Activated CD8-positive, alpha-beta memory T cell treated with anti-CD3 and anti-CD28 coated beads, Interleukin-2, amount 50 U/mL, for 24 hours (primary cell): ENCODE measurements at regions not wholly inside any gene's neighbourhood (a gene's known extent, or its start where the extent isn't known, plus 50 kb on each side); places are given as distances from the start of the nearest gene placed in this dataset.

Source experiments
- DNase-seq: peaks from one replicate; pipeline ENCODE4 v3.0.0-alpha.2; 2020; ENCODE audit errors: extremely low read depth

DNA sequence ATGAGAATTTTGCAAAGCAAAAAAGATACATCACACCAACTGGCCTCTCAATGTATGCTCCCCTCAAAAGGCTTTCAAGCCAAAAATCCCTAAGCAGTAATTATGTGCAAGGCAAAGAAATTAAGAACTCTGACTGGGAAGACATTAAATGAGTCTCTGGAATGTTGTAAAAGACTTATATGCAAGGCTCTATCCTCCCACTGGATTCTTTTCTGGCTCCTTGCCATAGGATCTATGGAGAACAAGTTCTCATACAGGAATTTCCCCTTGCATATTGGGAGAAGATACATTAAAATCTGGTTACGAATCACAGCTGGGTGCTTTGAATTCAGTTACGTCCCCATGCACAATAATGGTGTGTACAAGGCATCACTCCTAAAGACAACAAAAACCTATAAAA, 73.4 kb upstream of the ATL2 start:
- no peak for DNase-seq

DNA sequence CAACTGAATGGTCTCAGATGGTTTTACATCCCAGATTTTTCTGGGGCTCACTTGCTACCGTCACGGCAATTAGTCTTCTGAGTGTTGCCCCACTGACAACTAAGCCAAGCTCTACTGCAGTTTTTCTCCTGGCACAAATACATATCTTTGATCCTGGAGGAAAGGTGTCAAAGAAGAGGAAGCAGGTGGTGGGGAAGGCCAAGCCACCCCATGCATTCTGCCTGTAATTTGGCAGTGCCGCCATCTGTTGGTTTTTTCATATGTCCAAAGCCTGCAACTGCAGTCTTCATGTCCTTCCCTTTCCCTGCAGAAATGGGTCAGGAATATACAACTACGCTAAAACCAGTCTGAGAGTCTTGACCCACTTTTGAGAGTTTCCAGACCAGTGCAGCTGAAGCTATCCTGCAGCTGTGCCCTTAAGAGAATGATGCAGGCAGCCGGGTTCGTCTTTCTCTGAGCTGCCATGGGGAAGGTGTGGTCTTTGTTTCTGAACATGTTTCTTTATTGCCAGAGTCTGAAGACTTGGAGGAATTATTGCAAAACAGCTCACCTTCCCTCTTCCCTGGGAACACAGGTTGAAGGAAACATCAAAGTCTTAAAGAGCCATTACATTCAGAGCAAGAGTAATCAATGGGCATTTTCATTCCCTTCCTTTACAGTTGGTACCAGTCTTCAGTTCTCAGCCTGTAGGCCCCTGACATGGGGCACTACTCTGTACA, 71.8 kb upstream of the ATL2 start:
- DNase-seq = no peak

DNA sequence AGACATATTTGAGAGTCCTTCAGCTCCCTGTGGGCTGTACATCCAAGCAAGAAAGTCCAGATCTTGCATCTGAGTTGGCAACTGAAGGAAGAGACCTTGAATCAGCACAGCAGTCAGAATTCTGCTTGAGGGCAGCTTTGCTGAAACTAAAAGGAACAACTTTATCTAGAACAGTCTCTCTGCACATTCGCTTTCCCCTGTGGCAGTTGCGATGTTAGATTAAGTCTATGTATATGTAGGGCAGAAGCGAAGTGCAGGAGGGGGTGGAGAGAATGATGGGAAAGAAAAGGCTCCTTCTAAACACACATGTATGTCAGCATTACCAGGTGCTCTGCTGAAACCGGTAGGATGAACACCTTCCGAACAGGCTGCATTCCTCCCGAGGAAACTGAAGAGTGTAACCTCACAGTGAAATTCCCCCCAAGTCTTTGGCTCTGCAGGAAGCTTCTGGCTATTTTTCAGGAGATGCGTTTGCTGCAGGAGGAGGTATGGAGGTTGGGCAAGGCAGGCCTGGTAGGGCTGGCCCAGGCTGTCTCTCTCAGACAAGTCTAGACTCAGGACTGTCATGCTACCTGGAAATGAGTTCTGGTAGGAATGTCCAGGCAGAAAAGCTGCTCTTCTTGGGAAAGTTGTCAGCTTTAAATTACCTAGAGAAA, 70.0 kb upstream of the ATL2 start:
- DNase-seq = no peak

DNA sequence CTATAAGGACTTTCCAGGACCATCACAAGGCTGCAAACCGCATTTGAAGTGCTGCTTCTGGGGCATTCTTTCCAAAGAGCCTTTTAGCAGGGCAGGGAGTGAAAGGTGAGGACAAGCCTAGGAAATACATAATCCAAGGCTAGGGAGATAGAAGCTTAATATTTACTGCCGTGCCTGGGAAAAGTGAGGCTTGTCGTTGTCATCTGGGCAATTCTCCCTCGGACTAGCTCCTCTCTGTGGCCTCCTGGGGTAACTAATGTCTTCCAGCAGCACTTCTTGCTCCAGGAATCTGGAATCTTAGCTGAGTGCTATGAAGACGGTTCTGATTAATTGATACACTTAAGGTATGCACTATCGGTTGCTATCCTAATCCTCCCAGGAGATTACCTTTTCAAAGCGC, 69.3 kb upstream of the ATL2 start:
- DNase-seq = no peak

DNA sequence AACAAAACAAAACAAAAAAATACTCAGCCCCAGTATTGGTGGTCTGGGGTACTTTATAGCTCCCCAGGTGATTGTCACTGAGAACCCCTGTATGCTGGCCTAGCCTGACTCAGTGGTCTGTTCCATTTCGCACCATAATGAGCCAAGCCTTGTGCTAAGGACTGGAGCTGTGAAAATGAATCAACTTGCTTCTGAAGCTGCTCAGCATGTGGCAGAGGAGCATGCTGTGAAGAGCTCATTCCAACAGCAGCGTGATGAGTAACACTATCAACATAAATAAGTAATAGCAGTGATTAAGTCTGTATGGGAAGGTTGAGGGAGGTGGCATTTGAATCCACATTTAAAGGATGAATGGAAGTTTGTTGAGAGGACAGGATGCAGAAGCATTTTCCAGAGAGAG, 67.2 kb upstream of the ATL2 start:
- DNase-seq = no peak

DNA sequence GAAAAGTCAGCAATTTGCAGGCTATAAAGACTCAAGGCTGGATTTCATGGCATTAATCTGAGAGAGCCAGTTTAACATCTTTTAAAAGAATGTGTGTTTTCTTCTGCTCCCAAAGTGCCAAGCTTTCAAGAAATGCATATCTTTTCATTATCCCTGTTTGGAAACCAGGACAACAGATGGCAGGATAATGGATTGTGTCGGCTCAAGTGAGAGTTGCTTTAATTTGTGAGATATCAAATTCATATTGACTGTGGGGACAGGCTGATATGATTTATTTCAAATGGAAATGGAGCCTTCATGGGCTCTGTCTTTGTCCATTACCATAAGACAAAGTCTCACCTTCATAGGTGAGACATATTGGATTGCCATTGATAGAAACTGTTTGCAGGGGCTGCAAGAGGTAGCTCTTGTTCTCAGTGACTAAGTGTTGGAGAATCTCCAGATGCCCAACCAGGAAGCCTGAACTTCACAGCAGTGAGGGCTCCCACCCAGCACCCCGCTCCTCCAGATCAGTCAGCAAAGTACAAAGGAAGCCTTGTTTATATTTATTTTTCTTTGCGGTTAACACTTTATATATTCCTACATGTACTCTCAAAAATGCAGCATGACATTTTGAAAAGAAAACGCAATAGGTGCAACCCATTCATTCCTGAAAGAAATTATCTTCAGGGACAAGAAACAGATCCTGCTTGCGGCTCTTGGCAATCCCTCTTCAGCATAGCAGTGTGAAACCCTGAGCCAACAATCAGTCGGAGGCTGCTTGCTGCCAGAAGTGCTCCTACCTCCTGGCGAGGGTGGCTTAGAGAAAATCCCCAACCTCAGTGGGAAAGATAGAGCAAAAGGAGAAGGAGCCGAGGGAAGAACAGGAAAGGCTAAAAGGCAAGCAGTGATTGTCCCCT, 65.8 kb upstream of the ATL2 start:
- no peak for DNase-seq

DNA sequence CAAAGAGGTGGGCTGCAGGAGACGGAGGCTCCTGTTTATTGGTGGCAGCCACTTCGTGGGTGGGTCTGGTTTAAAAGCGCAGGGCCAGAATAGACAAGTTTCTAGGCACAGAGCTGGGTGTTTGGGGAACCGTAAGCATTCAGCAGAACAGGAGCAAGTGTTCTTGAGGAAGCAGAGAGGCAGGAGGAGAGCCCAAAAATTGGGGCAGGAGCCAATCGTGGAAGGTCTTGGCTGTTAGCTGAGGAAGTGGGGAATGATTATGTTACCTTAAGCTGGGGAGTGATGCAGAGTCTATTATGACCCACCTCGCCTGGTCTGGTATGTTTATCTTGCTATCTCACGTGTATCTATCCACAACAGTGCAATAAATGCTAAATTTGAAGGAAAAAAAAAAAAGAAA, 64.3 kb upstream of the ATL2 start:
- DNase-seq = no peak

DNA sequence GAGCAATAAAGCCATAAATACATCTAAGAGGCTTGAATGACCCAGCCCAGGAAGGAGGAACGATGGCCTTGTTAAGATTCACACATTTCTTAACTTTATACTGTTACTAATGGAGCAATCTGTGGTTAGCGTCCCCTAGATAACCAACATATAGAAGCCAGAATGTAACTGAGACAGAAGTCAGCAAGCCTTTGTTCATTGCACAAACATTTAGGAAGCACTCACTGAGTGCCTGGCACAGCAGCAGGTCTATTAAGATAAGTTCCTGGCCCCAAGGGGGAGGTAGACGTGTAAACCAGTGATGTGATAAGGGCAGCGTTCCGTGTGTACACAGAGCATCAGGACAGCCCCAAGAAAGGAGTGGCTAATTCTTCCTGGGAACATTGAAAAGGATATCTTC, 63.6 kb upstream of the ATL2 start:
- no peak for DNase-seq

DNA sequence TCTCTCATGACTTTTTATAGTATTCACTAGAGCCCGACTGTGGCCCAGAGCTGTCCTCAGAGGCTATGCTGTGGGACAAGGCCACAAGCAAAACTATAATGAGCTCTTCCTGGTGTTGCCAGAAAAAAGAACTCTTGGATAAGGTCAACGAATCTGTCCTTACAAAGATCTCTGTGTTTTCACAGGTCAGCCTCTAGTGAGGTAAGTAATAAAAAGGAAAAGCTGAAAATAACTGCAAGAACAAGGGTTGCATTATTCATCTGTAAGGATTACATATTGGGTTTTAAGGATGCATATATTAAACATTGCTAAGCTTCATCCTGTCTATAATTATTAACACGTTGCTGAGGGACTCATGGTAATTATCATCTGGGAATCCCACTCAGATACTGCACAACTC, 62.8 kb upstream of the ATL2 start:
- DNase-seq = no peak

DNA sequence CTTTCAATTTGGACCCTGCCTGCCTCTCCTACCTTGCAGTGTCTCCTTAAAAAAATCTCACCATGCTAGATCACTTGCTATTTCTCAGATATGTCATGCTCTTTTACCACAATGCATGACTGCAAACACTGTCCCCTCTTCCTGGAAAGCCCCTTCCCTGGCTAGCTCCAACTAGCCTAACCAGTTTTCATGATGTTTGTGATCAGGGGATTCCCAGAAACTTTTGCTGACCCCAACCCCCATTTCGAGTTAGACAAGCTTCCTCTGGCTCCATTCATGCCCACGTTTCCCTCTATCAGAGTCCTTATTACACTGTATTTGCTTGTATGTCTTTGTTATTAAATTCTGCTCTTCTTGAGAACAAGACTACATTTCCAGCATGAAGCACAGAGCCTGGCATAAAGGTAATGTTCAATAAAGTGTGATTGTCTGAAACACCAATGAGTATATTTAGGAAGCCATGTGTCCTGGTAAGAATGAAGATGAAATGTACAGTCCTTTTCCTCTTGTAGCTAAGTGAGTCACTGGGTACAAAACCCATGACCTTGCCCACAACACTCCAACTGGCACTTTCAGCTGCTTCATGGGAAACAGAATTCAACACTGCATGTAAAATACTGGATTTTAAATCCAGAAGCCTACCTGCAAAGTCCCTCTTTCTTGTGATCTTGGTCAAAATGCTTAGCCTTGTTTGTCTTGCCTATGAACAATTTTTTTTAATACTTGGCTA, 62.0 kb upstream of the ATL2 start:
- no peak for DNase-seq

DNA sequence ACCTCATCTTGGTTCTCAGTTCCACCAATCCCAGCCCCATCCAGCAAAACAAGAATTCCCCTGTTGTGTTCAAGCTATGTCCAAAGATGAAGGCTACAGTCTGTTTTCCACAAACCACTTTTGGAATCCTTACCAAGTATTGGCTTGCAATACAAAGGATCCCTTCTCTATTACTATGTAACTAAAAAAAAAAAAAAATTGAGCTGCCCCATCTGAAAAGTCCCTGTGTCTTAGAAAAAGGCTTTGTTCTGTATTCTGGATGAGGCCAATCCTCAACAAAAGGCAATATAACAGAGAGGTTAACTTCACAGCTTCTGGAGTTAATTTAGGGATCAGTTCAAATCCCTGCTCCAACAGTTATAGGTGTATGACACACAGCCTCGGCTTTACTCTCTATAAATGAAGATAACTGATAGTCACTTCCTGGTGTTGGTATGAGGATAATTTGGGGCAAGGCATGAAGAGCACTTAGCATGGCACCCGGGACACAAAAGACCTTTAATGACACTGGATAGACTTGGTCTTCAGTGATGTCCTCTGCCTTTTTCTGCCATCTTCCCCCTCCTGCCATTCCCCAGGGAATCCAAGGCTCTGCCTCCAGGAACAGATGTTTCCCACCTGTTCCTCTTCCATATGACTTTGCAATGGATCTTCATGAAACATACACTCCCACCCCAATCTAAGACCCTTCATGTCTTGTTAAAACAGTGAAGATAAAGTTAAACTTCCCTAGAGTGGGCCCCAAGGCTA, 61.2 kb upstream of the ATL2 start:
- no peak for DNase-seq

DNA sequence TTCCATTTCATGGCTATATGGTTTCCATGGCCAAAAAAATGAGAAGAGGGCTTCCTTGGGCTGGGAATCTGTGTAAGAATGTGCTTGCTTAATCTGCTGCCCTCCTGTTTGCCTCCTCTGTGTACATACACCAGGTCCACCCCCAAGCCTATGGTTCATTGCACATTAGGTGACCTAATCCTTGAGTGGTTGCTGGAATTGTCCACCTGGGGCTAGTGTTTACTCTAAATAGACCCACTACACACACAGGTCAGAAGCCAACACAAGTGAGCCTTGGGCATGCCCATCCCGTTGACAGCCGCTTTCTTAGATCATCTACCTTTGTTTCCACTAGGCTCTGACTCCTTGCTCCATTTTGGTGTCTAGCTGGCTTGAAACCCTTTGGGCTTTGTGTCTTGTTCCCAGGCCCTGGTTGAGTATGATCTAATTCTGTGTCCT, 59.2 kb upstream of the ATL2 start:
- DNase-seq = no peak

DNA sequence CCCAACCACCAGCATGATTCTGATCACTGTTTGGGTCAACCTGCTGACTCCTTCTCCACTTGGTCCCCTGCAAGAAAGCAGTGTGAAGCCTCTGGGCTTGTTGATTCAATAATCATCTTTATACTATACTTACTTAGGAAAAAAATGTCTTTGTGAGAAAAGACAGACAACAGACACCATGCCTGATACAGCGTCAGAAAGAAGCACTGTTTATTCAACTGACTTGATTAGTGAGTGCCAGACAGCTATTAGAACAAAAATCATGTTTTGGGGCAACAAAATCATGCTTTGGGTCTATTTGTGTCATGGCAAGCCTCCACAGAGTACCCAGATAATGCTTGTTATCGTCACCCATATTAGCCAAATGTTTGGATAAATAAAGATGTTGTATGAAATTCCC, 58.7 kb upstream of the ATL2 start:
- no peak for DNase-seq

DNA sequence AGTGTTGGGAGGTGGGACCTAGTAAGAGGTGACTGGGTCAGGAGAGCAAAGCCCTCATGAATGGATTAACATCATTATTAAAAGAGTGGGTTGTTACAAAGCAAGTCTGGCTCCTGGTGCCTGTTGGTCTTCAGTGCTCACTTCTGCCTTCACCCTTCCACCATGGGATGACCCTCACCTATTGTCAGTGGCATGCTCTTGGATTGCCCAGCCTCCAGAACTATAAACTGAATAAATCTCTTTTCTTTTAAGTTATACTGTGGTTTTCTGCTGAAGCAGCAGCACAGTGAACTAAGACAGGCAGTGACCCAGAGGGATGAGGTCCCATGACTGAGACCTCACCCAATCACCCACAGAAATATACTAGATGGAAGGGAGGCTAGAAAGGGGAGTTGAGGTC, 57.5 kb upstream of the ATL2 start:
- DNase-seq = no peak

DNA sequence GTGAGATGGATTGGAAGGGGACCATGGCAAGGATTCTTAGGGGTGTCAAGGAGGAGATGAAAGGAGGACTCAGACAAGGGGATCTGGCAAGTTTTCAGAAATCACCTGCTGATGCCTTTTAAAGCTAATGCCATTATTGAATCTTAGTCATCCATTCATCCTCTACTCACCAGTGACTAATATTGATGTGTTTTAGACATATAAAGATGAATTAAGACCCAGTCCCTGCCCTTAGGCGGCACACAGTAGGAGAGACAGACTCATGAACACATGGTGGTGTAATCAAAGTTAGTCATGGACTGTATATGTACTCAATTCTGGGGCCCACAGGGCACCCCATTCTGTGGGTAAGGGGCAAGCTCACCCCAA, 56.5 kb upstream of the ATL2 start:
- DNase-seq = no peak

DNA sequence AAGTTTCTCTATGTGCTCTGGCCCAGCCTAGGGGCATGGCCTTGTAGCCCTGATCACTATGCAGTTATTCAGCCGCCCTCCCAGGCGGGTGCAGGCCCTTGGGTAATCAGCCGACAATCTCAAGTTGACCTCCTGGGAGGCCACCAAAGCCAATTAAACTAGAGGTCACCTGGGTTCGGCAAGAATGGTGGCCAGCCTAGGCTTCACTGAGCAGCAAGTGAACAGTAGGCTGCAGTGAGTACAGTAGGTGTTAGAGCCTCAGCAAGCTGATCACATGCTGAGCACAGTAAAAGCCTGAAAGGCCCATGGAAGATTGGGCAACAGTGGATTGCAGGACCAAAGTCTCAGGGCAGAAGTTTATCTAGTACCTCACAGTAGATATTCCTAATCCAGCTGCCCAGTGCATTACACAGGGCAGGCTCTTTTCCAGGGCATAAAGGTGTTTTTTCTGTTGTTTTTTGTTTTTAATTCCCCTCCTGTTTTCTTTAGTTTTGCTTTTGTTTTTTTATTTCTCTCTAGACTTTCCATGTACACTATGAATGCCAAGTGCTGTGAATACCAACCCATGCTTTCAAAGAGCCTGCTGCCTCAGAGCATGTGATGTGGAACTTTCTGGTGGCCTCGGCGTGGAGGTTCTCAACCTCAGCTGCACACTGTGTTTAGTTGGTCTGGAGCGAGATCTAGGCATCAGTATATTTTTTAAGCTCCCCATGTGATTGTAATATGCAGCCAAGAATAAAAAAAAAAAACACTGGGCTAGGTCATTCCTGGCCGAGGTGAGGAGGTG, 55.9 kb upstream of the ATL2 start:
- no peak for DNase-seq

DNA sequence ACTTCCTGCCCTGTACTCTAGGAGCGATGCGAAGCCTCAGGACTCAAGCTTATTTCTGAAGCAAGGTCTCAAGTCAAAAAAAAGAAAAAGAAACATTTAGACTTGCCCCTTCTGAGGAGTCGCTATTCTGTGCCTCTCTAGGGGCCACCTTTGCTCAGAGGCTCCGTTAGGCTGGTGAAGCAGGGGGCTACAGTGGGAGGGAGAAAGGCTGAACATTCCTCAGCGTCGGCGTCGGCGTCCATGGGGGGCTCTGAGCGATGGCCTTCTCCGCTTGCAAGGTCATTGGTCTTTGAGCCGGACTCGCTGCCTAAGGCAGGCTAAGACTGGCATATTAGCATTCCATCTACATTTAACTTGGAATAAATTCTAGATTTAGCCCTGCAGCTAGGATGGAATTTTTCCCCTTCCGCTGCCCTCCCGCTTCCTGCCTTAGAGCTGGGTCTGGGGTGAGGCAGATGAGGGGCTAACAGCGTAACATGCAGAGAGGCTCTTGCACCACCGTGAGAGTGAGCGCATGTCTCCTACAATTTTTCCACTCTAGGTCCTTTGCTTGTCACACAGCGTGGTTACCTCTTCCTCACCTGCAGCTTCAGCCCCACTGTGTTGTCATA, 53.6 kb upstream of the ATL2 start:
- DNase-seq = no peak

DNA sequence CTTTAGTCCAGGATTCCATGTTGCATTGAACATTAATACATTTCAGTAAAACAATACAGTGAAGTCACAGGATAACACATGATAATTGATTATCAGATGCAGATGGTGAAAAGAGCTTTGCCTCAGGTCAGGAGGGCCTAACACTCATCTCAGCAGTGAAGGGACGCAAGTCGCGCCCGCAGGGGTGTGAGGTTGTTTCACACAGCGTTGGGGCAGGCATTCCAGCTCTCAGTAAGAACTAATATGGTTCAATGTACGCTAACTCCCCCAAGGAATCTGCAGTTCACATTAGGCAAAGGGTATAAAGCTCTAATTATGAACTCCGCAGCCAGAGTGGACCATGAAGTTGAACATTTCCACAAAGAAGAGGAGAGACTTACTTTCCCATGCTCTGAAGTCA, 53.1 kb upstream of the ATL2 start:
- no peak for DNase-seq

DNA sequence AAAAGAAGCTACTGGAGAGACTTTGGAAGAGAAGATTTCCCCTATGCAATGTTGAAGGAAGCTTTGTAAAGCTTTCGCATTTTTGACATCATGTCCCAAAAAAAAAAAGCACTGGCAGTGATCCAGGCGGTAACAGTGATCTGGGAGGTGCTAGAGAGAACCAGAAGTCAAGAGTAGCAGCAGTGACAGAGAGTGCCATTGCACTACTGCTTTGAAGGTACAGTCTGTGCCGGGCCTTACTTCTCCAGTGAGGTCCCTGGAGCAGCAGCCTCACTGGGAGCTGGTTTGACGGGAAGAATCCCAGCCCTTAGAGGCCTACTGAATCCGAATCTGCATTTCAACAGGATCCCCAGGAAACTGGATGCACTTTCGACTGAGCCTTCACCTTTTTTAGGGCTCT, 50.9 kb upstream of the ATL2 start:
- DNase-seq = no peak

DNA sequence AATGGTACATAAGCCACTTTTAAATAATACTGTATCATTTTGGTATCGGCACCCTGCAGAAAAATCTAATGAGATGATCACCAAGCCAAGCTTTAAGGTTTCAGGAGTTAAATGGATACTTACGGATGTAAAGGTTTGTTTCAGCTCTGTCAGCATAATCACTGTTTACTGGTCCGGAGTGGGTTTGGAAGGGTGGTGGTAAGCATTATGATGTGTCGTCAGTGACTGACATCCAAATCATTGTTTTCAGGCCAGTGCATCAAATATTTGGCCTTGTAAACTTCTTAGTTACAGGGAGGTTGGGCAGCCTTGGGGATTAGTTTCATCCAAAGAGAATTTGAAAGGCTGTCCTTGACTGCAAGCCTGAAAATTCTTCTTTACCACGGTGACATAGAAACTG, 50.0 kb upstream of the ATL2 start:
- no peak for DNase-seq
